CD4-positive, alpha-beta memory T cell (primary cell): ENCODE measurements at regions not wholly inside any gene's neighbourhood (a gene's known extent, or its start where the extent isn't known, plus 50 kb on each side); places are given as distances from the start of the nearest gene placed in this dataset.
A peak's percentile ranks its signal among the peaks of the same experiment; 100 is the strongest.

Experiments
- CTCF ChIA-PET: fragments of 350-600 bp; sonication (Branson Sonifier 250); formaldehyde crosslinking; loops from one replicate; lab custom pipeline; 2021; ENCODE audit warnings: inconsistent platforms; ENCODE audit not compliant: partially characterized antibody; lab: Charles Lee
- POLR2A ChIA-PET: fragments of 350-600 bp; sonication (Branson Sonifier 250); formaldehyde crosslinking; loops from one replicate; lab custom pipeline; 2021; ENCODE audit not compliant: partially characterized antibody; lab: Charles Lee
- DNase-seq, 5 donors: peaks; one replicate each; pipeline versions ENCODE4 v3.0.0 to v3.0.0-alpha.2; 2020 to 2022; ENCODE audit warnings: mixed read lengths in 1 of 5
- H3K27ac ChIP-seq: one replicate; pipeline ENCODE4 v1.7.0; 2013; ENCODE audit warnings: low read depth, low read length
- H3K27me3 ChIP-seq: 2 replicates; pipeline ENCODE4 v1.7.0; 2013; ENCODE audit warnings: mild to moderate bottlenecking, low read length, moderate library complexity; ENCODE audit not compliant: insufficient read depth
- H3K36me3 ChIP-seq: 2 replicates; pipeline ENCODE4 v1.7.0; 2013; ENCODE audit warnings: mild to moderate bottlenecking, low read length, moderate library complexity; ENCODE audit not compliant: insufficient read depth
- H3K4me1 ChIP-seq: 2 replicates; pipeline ENCODE4 v1.7.0; 2013; ENCODE audit warnings: mild to moderate bottlenecking, low read length, moderate library complexity; ENCODE audit not compliant: insufficient read depth
- H3K4me3 ChIP-seq, 2 donors: one replicate each; pipeline ENCODE4 v1.7.0; 2013; ENCODE audit warnings: low read length in 2 of 2, mild to moderate bottlenecking in 1 of 2
- H3K9me3 ChIP-seq, 2 donors: one replicate each; pipeline ENCODE4 v1.7.0; 2013; ENCODE audit warnings: low read length in 2 of 2, control low read depth in 1 of 2; ENCODE audit not compliant: control insufficient read depth in 1 of 2
- H3K27ac Mint-ChIP-seq, 7 donors: one replicate each; pipeline ENCODE4 v1.8.0; 2020 to 2021; ENCODE audit warnings: mixed read lengths in 7 of 7, mild to moderate bottlenecking in 6 of 7, inconsistent platforms in 3 of 7, moderate library complexity in 3 of 7
- H3K27me3 Mint-ChIP-seq, 2 donors: one replicate each; pipeline ENCODE4 v1.8.0; 2020 to 2021; ENCODE audit warnings: mixed read lengths in 2 of 2
- H3K36me3 Mint-ChIP-seq, 2 donors: one replicate each; pipeline ENCODE4 v1.8.0; 2020 to 2021; ENCODE audit warnings: mixed read lengths in 2 of 2, inconsistent platforms in 1 of 2, mild to moderate bottlenecking in 1 of 2
- H3K4me1 Mint-ChIP-seq, 4 donors: one replicate each; pipeline ENCODE4 v1.8.0; 2020 to 2021; ENCODE audit warnings: mixed read lengths in 4 of 4, mild to moderate bottlenecking in 1 of 4
- H3K4me3 Mint-ChIP-seq, 8 donors: one replicate each; pipeline ENCODE4 v1.8.0; 2020 to 2021; ENCODE audit warnings: mixed read lengths in 8 of 8, mild to moderate bottlenecking in 7 of 8, moderate library complexity in 6 of 8, inconsistent platforms in 3 of 8
- H3K9me3 Mint-ChIP-seq, 8 donors: one replicate each; pipeline ENCODE4 v1.8.0; 2020 to 2021; ENCODE audit warnings: mixed read lengths in 8 of 8, mild to moderate bottlenecking in 5 of 8, inconsistent platforms in 3 of 8, moderate library complexity in 1 of 8
- intact Hi-C: fragments of 100-400 bp; cut with micrococcal nuclease; formaldehyde crosslinking; loops from one replicate; pipeline ENCODE4 v1.15.1; 2023

DNA sequence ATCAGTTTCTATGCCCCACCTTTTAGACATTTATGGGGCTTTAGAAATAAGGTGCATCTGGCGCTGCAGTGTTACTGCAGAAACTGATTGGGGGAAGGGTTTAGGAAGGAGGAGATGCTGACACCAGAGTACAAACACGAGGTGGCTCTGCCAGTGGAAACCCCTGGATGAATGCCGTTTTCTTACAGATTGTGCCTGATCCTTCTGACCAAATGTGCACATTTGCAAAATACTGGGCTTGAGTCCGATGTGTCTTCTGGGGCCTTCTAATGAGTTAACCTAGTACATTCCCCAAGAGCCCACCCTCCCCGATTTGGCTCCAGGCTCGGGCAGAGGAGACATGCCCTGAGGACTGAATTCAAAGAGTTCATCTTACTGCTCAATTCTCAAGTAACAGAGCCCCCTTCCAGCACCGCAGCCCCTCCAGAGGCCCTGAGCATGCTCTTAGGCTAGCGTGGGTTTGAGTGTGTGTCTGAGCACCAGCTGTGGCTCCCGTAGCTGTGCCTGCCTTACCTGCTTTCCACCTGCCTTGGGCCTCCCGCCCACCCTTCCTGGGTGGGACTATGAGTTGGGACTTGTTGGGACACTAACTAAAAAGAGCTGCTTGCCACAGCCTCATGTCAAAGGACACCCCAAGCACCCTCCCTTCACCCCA, 116.7 kb upstream of the COPS8 start:
- peak overlapping the region; percentile 64 for H3K27ac ChIP-seq
- ChIA-PET CTCF (interaction anchor here (1.7 kb wide), 1 partner anchor 11 kb away, joined by 9 read pairs; no protein-coding TSS in a partner anchor), POLR2A (interaction anchor here (1.0 to 1.8 kb wide), 3 partner anchors 12 to 116 kb away, joined by 3 to 4 read pairs (median 4); partner anchors contain the start of gene COPS8)
- no peaks in the 10 kb centered on the region for H3K27me3 ChIP-seq
- Mint-ChIP-seq H3K4me1 (peaks cover 28 to 57% (median 37%) of the 10 kb centered on the region in 4 donors), H3K36me3 (no peaks in the 10 kb centered on the region), H3K4me3 (peak overlapping the region; percentile 72 to 90 (median 86)), H3K9me3 (peaks cover 0 to 2% (median 0%) of the 10 kb centered on the region in 8 donors), H3K27ac (peak overlapping the region; percentile 91 to 99 (median 97)), H3K27me3 (peaks cover 0 to 2% of the 10 kb centered on the region in 2 donors)
- no peak overlapping the region for H3K4me3 ChIP-seq
- H3K4me1 ChIP-seq: peaks cover 47% of the 10 kb centered on the region
- intact Hi-C loops: no loop called here
- no peaks in the 10 kb centered on the region for H3K36me3 ChIP-seq
- DNase-seq: peak in 1 of 5 donors; percentile 6
- no peaks in the 10 kb centered on the region for H3K9me3 ChIP-seq

DNA sequence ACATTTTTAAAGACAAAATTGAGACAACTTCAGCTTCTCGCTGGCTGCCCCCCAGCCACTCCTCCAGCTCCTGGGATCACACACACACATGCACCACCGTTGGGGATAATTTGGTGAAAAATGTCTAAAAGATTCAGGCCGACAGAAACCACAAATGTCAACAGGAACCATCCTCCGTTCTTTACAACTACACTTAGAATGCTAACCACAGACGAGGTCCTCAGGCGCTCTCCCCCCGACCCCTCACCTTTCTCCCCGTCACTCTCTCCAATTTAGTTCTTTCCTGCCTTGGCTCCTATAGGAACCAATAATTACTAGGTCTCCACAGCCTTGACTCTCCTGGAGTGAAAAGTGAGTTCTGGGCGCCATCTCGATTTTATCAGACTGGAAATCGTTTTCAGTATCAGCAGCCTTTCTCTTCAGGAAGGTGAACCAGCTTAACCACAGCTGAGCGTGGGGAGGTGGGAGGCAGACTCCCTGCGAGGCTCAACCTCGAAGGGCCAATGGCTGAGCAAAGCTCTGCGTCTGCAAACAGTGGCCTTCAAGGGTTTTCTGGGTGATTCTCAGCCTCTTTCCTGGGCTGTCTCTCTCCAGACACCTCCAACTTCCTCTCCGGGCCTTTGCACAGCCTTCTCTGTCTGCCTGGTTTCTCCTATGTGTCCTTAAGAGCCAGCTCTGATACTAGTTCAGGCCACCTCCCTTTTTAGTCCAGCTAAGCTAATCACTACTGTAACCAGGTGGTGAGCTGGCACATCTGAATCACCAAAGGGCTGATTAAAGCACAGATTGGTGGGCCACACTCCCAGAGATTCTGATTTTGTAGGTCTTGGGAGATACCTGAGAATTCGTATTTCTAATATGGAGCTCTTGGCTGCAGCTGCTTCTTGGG, 115.7 kb upstream of the COPS8 start:
- CTCF ChIA-PET: interaction anchor here (0.6 to 1.7 kb wide), 5 partner anchors 10 to 459 kb away, joined by 3 to 9 read pairs (median 3); no protein-coding TSS in a partner anchor
- intact Hi-C loops: no loop called here
- peaks cover 0 to 3% of the 10 kb centered on the region in 2 donors for H3K27me3 Mint-ChIP-seq

DNA sequence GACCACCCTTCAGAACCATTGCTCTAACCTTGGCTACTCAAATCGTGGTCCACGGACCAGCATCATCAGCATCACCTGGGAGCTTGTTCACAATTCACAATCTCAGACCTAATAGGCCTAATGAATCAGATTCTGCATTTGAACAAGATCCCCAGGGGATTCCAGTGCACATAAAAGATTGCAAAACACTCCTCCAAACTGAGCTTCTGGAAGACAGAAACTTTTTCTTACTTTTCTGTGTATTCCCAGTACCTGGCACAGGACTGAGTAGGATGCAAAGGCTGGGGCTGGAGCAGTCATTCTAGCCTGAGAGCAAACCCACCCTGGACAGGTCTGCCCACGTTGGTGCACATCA, 115.1 kb upstream of the COPS8 start:
- peaks cover 2 to 4% of the 10 kb centered on the region in 2 donors for H3K27me3 Mint-ChIP-seq
- peak overlapping the region in 5 of 7 donors; percentile 91 to 99 (median 97) for H3K27ac Mint-ChIP-seq
- ChIA-PET POLR2A (interaction anchor here (1.3 to 1.8 kb wide), 2 partner anchors 11 to 115 kb away, joined by 4 read pairs; partner anchors contain the start of gene COPS8), CTCF (interaction anchor here (0.6 to 1.7 kb wide), 5 partner anchors 9 to 458 kb away, joined by 3 to 9 read pairs (median 3); no protein-coding TSS in a partner anchor)
- Histone ChIP-seq H3K27me3 (no peaks in the 10 kb centered on the region), H3K9me3 (no peaks in the 10 kb centered on the region), H3K4me3 (no peak overlapping the region), H3K27ac (peak overlapping the region; percentile 20), H3K4me1 (peaks cover 47% of the 10 kb centered on the region), H3K36me3 (no peaks in the 10 kb centered on the region)
- no peaks in the 10 kb centered on the region for H3K36me3 Mint-ChIP-seq
- intact Hi-C loops: no loop called here
- peaks cover 0 to 2% (median 0%) of the 10 kb centered on the region in 8 donors for H3K9me3 Mint-ChIP-seq
- DNase-seq: no peak
- H3K4me3 Mint-ChIP-seq: peak overlapping the region in 1 of 8 donors; percentile 86
- peaks cover 28 to 57% (median 37%) of the 10 kb centered on the region in 4 donors for H3K4me1 Mint-ChIP-seq

More for the DNA sequence above, 115.7 kb upstream of the COPS8 start:
- Mint-ChIP-seq H3K4me3 (peak overlapping the region; percentile 72 to 90 (median 86)), H3K27ac (peak overlapping the region; percentile 91 to 99 (median 97)), H3K36me3 (no peaks in the 10 kb centered on the region), H3K4me1 (peaks cover 28 to 57% (median 37%) of the 10 kb centered on the region in 4 donors), H3K9me3 (peaks cover 0 to 2% (median 0%) of the 10 kb centered on the region in 8 donors)
- Histone ChIP-seq H3K4me3 (no peak overlapping the region), H3K27me3 (no peaks in the 10 kb centered on the region), H3K27ac (peak overlapping the region; percentile 20), H3K36me3 (no peaks in the 10 kb centered on the region), H3K4me1 (peaks cover 47% of the 10 kb centered on the region), H3K9me3 (no peaks in the 10 kb centered on the region)
- POLR2A ChIA-PET: interaction anchor here (0.5 to 1.8 kb wide), 5 partner anchors 11 to 115 kb away, joined by 3 to 4 read pairs (median 3); partner anchors contain the start of gene COPS8
- peak; percentile 24 to 74 (median 37) for DNase-seq

DNA sequence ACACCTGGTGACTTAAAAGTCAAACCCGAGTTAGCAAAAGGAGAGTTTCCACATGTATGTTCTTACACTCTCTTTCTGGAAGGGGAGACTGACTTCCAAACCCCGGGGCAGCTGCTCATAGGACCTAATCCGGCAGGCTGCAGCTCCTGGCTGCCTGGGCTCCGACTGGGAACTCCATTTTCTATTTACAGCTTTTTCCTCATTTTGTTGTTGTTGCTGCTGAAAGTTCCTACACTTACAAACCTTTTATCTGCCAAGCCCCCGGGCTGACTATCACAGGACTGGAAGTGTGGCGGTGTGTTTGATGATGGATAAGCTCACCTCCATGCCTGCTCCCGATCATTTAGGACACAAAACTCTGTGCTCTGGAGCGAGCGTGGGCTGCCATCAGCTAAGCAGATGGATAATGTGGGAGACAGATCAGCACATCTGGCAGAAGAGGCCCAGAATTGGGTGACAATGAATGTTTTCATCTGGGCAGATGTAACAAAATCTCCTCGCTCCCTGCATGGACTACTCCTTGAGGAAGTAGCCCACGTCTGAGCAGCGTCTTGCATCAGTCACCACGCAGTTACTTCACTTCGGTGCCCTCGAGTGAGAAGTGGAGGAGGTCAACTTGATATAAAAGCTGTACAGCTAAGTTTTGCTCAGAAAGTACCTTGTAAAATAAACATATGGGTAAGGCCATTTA, 114.4 kb upstream of the COPS8 start:
- Histone ChIP-seq H3K27ac (no peak overlapping the region), H3K27me3 (no peaks in the 10 kb centered on the region), H3K9me3 (no peaks in the 10 kb centered on the region), H3K36me3 (no peaks in the 10 kb centered on the region), H3K4me3 (no peak overlapping the region), H3K4me1 (peaks cover 47% of the 10 kb centered on the region)
- Mint-ChIP-seq H3K27ac (peak overlapping the region in 3 of 7 donors; percentile 91 to 98 (median 97)), H3K9me3 (peaks cover 0 to 2% (median 0%) of the 10 kb centered on the region in 8 donors), H3K36me3 (no peaks in the 10 kb centered on the region), H3K4me1 (peaks cover 28 to 57% (median 37%) of the 10 kb centered on the region in 4 donors), H3K4me3 (no peak overlapping the region), H3K27me3 (peaks cover 2 to 4% of the 10 kb centered on the region in 2 donors)
- ChIA-PET POLR2A (no interaction called here), CTCF (interaction anchor here (1.3 to 1.4 kb wide), 2 partner anchors 8 to 56 kb away, joined by 3 to 4 read pairs; no protein-coding TSS in a partner anchor)
- no peak for DNase-seq
- intact Hi-C loops: no loop called here

DNA sequence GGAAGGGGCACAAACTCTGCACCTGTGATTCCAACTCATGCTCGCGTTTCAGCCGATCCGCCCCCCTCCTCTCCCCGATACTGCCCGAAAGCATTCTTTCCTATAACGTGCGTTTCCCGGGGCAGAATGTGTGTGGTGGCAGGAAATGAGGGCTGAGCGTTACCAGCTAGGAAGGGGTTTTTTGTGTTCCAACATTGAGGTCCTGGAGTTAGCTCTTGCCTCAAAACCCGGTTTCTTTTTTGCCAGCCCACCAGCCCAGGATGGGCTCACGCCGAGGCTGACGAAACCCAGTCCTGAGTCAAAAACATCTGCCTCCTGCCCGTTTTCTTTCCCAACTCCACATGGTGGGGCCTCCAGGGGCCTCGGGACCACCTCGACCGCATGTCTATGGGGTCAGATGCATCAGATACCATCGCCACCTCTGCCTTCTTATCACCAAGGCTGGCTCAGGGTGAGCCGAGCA, 113.7 kb upstream of the COPS8 start:
- POLR2A ChIA-PET: no interaction called here
- Histone ChIP-seq H3K27me3 (no peaks in the 10 kb centered on the region), H3K27ac (no peak overlapping the region), H3K9me3 (no peaks in the 10 kb centered on the region), H3K4me1 (peaks cover 40% of the 10 kb centered on the region), H3K4me3 (no peak overlapping the region), H3K36me3 (no peaks in the 10 kb centered on the region)
- H3K36me3 Mint-ChIP-seq: no peaks in the 10 kb centered on the region
- CTCF ChIA-PET: interaction anchor here (1.4 kb wide), 1 partner anchor 9 kb away, joined by 3 read pairs; no protein-coding TSS in a partner anchor
- H3K27ac Mint-ChIP-seq: peak overlapping the region in 1 of 7 donors; percentile 44
- H3K9me3 Mint-ChIP-seq: no peaks in the 10 kb centered on the region
- DNase-seq: no peak
- intact Hi-C loops: no loop called here
- no peak overlapping the region for H3K4me3 Mint-ChIP-seq
- H3K27me3 Mint-ChIP-seq: peaks cover 2 to 4% of the 10 kb centered on the region in 2 donors
- peaks cover 25 to 50% (median 33%) of the 10 kb centered on the region in 4 donors for H3K4me1 Mint-ChIP-seq

DNA sequence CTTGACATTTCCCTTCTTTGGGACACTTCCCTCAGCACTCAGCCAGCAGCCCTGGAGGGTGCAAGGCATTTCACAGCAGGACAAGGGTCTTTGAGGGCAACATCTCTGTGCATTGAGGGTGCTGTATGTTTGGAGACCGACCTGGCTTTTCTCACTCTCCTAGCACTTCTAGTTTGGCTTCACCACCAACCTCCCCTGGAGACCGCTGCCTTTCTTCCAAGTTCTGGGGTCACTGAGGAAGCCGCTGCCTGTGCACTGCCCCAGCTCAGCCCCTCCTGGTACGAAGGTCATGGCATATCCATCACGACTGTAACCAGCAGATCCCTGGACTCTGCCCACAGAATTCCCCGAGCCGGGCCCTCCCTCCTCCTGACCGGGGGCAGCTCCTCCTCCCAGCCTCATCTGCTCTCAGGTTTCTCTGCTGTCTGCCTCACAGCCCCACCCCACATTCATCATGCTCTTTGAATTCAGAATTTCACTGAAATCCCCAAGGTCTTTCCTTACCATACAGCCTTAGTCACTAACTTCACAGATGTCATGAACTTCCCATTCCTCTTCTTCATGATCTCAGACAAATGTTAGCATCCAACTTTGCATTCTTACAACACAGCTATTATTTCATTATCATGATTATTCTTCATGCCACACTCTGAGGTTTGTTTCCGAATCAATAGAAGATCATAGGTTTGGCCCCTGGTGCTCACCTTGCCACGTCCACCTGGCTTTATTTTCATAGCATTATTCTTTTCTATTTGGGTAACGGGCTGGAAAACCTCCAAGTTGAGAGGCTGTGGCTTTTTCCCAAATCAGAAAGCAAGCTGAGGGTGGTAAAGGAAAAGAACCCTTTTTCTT, 113.0 kb upstream of the COPS8 start:
- POLR2A ChIA-PET: no interaction called here
- Mint-ChIP-seq H3K4me1 (peaks cover 23 to 42% (median 27%) of the 10 kb centered on the region in 4 donors), H3K9me3 (no peaks in the 10 kb centered on the region), H3K36me3 (no peaks in the 10 kb centered on the region), H3K27me3 (peaks cover 2 to 4% of the 10 kb centered on the region in 2 donors), H3K27ac (peak overlapping the region in 2 of 7 donors; percentile 13 to 53), H3K4me3 (peak overlapping the region in 1 of 8 donors; percentile 22)
- no peaks in the 10 kb centered on the region for H3K36me3 ChIP-seq
- CTCF ChIA-PET: interaction anchor here (1.4 kb wide), 1 partner anchor 10 kb away, joined by 3 read pairs; no protein-coding TSS in a partner anchor
- no peak overlapping the region for H3K4me3 ChIP-seq
- intact Hi-C loops: no loop called here
- H3K4me1 ChIP-seq: peaks cover 32% of the 10 kb centered on the region
- H3K27ac ChIP-seq: no peak overlapping the region
- DNase-seq: no peak
- no peaks in the 10 kb centered on the region for H3K27me3 ChIP-seq
- H3K9me3 ChIP-seq: no peaks in the 10 kb centered on the region
